Fibroblast of villous mesenchyme (primary cell): ENCODE measurements at regions not wholly inside any gene's neighbourhood (a gene's known extent, or its start where the extent isn't known, plus 50 kb on each side); places are given as distances from the start of the nearest gene placed in this dataset.
"Not testable (repeated sequence)": the region's sequence is repeated elsewhere in the genome, so short reads cannot be mapped to it uniquely, and the experiment has no call there.

Experiments used
- DNase-seq: peaks from one replicate; pipeline ENCODE4 v3.0.0-alpha.2; 2010; ENCODE audit warnings: low read depth
- H3K4me3 ChIP-seq: 2 replicates; pipeline ENCODE4 v1.5.1; 2011; ENCODE audit warnings: low read depth, mild to moderate bottlenecking, low read length
- TF ChIP-seq, protein P1 (sequence below): IDR thresholded peaks from 2 replicates; pipeline ENCODE4 v1.5.1; 2012; ENCODE audit warnings: low read depth, mild to moderate bottlenecking, low read length; ENCODE audit not compliant: insufficient read depth

DNA sequence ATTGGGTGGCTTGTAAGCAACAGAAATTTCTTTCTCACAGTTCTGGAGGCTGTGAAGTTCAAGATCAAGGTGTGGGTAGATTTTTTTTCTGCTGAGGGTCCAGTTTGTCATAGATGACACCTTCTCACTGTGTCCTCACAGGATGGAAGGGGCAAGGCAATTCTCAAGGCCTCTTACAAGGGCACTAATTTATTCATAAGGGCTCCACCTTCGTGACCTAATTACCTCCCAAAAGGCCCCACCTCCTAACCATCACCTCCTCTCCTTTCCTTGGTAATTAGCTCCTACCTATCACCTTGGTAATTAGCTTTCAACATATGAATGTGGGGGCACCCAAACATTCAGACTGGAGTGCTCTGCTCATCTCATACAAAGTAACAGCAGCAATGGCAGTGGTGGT is 92.3 kb upstream of the CD44 start:
- TF ChIP-seq, protein P1, sequence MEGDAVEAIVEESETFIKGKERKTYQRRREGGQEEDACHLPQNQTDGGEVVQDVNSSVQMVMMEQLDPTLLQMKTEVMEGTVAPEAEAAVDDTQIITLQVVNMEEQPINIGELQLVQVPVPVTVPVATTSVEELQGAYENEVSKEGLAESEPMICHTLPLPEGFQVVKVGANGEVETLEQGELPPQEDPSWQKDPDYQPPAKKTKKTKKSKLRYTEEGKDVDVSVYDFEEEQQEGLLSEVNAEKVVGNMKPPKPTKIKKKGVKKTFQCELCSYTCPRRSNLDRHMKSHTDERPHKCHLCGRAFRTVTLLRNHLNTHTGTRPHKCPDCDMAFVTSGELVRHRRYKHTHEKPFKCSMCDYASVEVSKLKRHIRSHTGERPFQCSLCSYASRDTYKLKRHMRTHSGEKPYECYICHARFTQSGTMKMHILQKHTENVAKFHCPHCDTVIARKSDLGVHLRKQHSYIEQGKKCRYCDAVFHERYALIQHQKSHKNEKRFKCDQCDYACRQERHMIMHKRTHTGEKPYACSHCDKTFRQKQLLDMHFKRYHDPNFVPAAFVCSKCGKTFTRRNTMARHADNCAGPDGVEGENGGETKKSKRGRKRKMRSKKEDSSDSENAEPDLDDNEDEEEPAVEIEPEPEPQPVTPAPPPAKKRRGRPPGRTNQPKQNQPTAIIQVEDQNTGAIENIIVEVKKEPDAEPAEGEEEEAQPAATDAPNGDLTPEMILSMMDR = no peak
- no peak overlapping the region for H3K4me3 ChIP-seq
- no peak for DNase-seq

DNA sequence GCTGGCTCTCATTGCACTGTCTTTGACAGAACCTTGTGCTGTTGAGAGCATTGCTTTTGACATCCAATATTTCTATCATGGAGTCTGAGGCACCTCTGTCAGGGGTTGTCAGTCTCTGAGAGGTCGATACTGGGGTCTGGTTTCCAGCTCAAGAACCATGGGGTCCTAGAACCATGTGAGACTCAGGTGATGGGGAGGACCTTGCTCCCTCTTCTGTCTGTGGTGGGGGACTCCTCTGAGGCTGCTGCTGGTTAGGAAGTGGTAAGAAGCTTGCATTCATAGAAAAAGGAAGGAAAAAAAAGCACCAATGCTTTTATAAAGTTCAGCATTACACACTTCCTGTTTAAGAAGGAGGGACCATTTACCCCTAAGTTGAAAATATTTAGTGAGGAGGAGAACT is 91.8 kb upstream of the CD44 start:
- no peak overlapping the region for H3K4me3 ChIP-seq
- no peak for DNase-seq
- TF ChIP-seq, protein P1 = no peak

DNA sequence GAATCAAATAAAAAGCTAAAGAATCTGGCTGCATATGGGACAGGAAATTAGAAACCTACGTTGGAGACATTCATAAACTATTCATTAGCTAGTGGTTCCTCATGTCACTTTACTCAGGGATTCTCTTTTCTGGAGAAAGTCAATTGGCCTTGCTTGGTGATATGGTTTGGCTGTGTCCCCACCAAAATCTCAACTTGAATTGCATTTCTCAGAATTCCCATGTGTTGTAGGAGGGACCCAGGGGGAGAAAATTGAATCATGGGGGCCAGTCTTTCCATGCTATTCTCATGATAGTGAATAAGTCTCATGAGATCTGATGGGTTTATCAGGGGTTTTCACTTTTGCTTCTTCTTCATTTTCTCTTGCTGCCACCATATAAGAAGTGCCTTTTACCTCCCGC is 91.2 kb upstream of the CD44 start:
- DNase-seq = no peak
- H3K4me3 ChIP-seq = no peak overlapping the region
- TF ChIP-seq, protein P1 = no peak

- not testable (repeated sequence) for H3K4me3 ChIP-seq, DNase-seq
Measured at GRCh38 chr11:35048346-35048745, 90.6 kb upstream of the CD44 start.

DNA sequence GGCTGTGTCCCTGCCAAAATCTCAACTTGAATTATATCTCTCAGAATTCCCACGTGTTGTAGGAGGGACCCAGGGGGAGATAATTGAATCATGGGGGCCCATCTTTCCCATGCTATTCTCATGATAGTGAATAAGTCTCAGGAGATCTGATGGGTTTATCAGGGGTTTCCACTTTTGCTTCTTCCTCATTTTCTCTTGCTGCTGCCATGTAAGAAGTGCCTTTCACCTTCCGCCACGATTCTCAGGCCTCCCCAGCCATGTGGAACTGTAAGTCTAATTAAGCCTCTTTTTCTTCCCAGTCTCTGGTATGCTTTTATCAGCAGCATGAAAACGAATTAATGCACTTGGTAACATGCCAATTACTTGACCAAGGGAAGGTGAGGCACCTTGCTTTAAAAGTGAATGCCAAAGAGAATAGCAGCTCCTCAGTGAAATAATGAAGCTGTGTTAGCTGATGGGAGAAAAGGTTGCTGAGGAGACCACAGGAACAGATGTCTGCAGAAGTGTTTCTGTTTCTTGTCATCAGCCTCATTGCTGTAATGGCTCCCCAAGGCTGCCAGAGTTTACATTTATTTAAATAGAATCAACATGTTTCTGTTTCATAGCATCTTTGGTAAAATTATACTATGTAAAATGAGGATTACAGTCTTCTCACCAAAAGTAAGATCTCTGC is 89.0 kb upstream of the CD44 start:
- TF ChIP-seq, protein P1 = no peak
- H3K4me3 ChIP-seq = no peak overlapping the region
- peak; percentile 60 for DNase-seq

- no peak for DNase-seq
- TF ChIP-seq, protein P1 = no peak
- H3K4me3 ChIP-seq = no peak overlapping the region
Measured at GRCh38 chr11:35050541-35050995, 88.4 kb upstream of the CD44 start.

DNA sequence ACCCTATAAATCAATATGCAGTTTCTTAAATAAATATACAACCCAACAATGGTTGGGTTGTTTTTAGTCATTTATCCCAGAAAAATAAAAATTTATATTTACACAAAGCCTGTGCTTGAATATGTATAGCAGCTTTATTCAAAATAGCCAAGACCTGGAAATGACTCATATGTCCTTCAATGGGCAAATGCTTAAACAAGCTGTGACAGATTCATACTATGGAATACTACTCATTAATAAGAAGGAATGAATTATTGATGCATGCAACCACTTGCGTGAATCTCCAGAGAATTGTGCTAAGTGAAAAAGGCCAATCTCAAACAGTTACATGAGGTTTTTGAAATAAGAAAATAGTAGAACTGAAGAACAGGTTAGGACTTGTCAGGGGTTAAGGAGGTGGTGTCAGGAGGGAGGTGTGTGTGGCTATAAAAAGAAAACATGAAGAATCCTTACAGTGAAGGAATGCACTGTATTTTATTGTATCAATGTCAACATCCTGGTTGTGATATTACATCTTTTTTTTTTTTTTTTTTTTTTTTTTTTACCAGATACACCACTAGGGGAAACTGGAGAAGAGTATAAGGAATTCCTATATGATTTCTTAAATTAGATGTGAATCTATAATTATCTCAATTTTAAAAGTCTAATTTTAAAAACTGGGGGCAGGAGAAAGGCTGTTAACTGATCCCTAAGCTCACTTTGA is 82.4 kb upstream of the CD44 start:
- TF ChIP-seq, protein P1 = no peak
- no peak overlapping the region for H3K4me3 ChIP-seq

More for the DNA sequence above, 82.4 kb upstream of the CD44 start:
- DNase-seq = no peak
